HG03066 (cell line): ENCODE measurements at regions not wholly inside any gene's neighbourhood (a gene's known extent, or its start where the extent isn't known, plus 50 kb on each side); places are given as distances from the start of the nearest gene placed in this dataset.
"Not testable (repeated sequence)": the region's sequence is repeated elsewhere in the genome, so short reads cannot be mapped to it uniquely, and the experiment has no call there.

ENCODE experiments used
- ATAC-seq: cut with Tn5 transposase; IDR thresholded peaks from one replicate; pipeline ENCODE4 v1.9.1; 2021; ENCODE audit warnings: low read depth; ENCODE audit not compliant: unreplicated experiment

DNA sequence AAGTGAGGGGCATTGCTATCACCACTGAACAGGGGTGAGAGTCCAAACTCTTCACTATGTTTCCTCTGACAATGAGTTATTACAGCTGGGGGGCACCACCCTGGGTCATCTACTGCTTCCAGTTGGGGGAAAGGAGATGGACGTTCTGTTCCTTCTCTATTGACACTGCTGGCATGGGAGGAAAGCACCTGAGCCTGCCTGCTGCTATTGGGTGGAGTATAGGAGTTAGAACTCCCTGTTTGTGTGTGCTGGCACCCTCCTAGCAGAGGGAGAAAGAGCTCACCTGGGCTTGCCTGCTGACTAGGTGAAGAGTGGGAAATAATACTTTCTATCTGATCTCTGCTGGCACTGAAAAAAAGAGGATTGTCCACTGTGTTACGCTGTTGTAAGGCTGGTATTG, 163.8 kb downstream of the MSN start:
- ATAC-seq: no peak

DNA sequence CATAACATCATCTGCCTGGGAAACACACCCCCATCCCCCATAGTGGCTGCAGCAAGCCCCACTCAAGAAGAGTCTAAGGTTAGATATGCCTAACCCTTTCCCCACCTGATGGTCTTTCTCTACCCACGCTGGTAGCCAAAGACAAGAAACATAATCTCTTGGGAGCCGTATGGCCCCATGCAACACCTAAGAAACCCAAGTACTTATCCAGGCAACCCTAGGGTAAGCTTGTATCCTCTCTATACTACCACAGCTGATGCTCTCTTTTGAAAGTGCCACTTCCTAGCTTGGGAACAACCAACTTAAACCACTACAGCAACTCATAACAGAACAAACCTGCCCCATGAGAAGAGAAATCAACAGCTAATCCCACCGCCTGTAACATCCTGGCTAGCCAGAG, 161.1 kb downstream of the MSN start:
- ATAC-seq: no peak

DNA sequence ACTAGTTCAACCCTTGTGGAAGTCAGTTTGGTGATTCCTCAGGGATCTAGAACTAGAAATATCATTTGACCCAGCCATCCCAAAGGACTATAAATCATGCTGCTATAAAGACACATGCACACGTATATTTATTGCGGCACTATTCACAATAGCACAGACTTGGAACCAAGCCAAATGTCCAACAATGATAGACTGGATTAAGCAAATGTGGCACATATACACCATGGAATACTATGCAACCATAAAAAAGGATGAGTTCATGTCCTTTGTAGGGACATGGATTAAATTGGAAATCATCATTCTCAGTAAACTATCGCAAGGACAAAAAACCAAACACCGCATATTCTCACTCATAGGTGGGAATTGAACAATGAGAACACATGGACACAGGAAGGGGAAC, 157.8 kb downstream of the MSN start:
- not testable (repeated sequence) for ATAC-seq

DNA sequence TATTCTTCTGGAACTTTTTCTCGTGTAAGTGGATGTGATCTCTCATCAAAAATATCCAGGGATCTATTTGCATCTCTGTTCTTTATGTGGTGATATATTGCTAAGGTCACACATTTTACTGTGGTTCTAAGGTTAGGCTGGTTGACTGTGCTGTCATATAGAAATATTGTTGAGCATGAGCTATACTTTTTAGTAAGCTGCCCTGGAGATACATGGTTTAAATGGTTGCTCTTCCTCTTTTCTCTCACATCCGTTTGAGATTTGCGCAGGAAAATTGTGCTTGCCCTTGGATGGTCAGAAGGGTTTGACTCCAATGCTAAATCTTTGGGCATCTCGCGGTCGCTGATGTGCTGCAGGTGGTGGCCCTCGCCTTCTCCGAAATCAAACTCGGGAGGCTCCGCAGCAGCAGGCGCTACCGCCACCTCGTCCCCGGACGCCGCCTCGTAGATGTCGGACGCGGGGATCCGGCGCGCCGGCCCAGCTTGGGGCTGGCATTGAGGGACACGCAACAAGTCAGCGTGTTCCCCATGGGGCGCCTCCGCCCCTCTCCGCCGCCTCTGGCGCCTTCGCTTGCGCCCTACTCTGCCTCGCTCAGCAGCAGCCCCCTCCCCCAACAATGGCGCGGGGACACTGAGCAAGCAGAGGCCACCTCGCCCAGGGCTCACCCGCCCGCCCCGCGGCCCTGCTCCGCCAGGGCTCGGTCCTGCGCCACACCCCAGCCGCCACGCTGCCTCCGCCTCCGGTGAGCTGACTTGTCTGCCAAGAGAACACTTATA, 154.5 kb downstream of the MSN start:
- ATAC-seq: no peak

DNA sequence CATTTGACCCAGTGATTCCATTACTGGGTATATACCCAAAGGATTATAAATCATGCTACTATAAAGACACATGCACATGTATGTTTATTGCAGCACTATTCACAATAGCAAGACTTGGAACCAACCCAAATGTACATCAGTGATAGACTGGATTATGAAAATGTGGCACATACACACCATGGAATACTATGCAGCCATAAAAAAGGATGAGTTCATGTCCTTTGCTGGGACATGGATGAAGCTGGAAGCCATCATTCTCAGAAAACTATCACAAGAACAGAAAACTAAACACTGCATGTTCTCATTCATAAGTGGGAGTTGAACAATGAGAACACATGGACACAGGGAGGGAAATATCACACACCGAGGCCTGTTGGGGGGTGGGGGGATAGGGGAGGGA, 152.5 kb downstream of the MSN start:
- not testable (repeated sequence) for ATAC-seq

DNA sequence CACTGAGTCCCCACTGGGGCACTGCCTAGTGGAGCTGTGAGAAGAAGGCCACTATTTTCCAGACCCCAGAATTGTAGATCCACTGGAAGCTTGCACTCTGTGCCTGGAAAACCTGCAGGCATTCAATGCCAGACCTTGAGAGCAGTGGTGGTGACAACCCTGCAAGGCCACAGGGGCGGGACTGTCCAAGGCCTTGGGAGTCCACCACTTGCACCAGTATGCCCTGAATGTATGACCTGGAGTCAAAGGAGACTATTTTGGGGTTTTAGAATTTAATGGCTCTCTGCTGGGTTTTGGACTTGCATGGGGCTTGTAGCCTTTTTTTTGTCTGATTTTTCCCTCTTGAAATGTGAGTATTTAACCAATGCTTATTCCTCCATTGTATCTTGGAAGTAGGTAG, 145.8 kb downstream of the MSN start:
- no peak for ATAC-seq

DNA sequence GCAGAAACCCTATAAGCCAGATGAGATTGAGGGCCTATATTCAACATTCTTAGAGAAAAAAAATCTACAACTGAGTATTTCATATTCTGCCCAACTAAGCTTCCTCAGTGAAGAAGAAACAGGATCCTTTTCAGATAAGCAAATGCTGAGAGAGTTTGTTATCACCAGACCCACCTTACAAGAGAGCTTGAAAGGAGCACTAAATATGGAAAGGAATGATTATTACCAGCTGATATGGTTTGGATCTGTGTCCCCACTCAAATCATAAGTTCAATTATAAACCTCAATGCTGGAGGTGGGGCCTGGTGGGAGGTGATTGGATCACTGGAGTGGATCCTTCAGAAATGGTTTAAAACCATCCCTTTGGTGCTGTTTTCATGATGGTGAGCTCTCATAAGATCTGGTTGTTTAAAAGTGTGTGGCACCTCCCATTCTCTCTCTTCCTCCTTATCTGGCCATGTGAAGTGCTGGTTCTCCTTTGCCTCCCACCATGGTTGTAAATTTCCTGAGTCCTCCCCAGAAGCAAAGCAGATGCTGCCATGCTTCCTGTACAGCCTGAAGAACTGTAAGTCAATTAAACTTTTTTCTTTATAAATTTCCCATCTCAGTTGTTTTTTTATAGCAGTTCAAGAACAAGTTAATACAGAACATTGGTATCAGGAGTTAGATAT, 144.2 kb downstream of the MSN start:
- no peak for ATAC-seq
